DMS114 treated with DMSO at 0.1 percent for 48 hours (cell line): ENCODE measurements at regions not wholly inside any gene's neighbourhood (a gene's known extent, or its start where the extent isn't known, plus 50 kb on each side); places are given as distances from the start of the nearest gene placed in this dataset.

ENCODE experiments used
- DNase-seq: peaks from one replicate; lab custom pipeline; 2025; ENCODE audit not compliant: unreplicated experiment; lab: John Stamatoyannopoulos, UW

DNA sequence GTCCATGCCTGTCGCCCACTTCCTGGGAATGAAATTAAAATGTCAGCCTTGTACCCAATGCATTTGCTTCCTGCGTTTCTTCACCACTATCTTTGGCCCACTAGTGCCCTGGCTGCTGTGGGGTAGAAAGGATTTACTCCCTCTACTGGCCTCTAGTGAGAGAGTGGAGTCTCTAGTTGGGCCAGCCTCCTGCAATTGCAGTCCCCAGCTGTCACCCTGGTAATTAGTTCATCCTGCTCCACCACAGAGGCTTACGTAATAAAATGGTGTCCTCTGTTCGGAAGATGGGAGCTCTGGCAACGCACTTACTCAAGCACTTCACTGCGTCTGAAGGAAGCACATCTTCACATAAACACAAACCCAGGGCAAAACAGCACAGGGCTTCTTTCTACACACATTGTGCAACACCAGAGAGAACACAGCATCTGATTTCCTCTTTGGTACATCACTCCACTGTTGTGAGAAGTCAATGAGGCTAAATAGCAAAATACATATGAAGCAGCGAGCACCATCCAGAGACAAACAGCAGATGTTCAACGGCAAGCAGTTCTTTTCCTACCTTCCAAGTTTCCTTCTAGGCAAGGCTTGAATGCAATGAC lies 274.6 kb downstream of the LRATD1 start:
- DNase-seq, result no peak

DNA sequence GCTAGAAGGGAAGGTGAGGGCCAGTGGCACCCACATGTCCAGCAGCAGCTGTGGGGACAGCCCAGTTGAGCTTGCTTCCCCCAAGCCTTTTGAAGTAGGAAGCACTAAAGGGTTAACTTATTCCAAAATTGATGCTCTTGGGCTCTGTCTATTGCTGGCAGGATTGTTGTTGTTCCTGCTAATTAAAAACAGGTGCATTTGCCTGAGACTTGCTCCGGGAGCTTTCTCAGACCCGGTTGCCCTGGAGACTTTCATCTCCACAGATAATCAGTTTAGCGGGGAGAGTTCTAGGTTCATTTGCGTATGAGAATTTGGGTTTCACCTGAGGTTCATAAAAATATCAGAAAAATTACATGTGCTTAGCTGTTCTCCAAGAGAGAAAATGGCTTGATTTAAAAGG lies 277.3 kb downstream of the LRATD1 start:
- no peak for DNase-seq

GRCh38 chr2:14910654-14911053 lies 278.1 kb downstream of the LRATD1 start:
- no peak for DNase-seq

- no peak for DNase-seq
These were observed 283.5 kb downstream of the LRATD1 start for GRCh38 chr2:14915983-14916382.

GRCh38 chr2:14923820-14924580 lies 291.5 kb downstream of the LRATD1 start:
- DNase-seq, result no peak

DNA sequence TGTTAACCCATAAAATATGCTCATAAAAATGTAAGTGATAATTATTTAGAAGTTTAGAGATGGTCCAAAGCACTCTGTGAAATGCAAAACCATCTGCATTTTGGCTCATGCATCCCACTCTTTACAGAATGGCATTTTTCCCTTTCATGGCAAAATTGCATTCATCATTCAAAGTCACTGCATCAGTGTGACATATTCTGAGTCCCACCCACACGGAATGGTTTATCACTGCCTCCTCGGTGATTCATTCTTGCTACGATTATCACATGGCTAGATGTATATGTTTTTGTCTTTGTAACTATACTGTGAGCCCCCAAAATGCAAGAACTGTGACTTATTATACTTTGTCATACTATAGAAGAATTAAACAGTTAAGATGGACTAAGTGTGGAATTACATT lies 293.0 kb downstream of the LRATD1 start:
- DNase-seq, result no peak

DNA sequence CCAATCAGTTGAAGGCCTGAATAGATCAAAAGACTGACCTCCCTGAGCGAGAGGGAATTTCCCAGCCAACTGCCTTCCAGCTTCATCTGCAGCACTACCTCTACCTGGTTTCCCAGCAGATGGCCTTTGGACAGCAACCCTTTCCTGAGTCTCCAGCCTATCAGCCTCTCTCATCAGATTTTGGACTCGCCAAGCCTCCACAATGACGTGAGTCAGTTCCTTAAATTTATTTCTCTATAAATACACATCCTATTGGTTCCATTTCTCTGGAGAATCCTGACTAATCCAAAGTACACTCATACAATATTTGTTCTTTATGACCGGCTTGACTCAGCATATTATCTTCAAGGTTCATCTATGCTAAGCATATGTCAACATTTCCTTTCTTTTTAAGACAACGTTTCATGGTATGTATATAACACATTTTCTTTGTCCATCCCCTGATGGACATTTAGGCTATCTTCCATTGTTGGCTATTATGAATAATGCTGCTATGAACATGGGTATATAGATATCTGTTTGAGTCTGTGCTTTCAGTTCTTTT lies 294.6 kb downstream of the LRATD1 start:
- no peak for DNase-seq

GRCh38 chr2:14928056-14928455 lies 295.5 kb downstream of the LRATD1 start:
- no peak for DNase-seq

DNA sequence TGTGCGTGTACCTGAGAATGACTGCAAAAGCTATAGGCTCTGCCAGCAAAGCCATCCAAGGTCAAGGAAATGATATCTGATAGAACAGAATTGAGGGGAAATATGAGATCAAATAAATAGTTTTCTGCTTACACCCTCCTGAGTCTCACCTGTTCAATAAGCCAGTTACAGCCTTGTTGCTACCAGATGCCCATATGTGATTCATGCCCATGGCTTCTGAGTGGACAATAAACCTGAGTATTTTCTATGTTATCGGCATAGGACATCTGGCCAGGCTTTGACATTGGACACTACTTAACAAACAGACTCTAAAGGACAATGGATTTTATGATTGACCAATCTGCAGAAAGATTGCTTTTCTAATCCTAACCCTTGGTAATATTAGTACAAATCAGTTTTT lies 297.9 kb downstream of the LRATD1 start:
- DNase-seq, result no peak

DNA sequence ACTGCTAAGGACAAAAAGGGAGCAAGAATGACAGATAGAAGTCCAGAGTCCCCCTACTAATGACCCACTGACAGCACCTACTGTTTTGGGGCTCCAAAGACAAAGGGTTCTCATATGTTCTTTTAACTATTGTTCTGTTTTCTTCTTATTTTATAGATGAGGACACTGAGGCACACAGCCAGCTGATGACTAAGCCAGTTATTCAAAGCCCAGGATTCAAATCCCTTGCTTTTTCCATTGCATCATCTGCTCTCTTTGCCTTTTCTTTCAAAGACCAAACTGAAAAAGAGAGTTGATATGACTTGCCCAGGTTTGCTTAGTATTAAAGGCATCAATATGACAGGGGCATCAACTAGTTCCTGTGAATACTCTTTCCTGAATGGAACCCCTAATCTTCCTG lies 299.8 kb downstream of the LRATD1 start:
- no peak for DNase-seq

GRCh38 chr2:14933753-14934152 lies 301.2 kb downstream of the LRATD1 start:
- no peak for DNase-seq

DNA sequence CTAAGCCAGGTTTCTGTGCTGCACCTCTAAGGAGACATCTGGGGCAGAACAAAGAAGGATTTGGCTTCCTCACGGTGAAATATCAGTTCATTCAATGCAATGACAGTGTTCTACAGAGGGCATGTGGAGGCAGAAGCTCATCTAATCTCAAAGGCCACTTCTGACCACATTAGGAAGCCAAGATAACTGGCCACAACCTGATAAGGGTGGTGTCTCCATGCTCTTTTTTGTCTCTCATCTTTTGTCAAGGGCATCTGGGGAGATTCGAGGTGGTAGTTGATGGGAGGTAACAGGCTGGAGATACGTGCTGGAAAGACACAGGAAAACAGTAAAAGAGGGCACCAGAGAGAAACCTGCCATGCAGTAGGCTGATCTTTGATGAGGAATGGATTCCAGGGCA lies 303.9 kb downstream of the LRATD1 start:
- DNase-seq, result no peak

DNA sequence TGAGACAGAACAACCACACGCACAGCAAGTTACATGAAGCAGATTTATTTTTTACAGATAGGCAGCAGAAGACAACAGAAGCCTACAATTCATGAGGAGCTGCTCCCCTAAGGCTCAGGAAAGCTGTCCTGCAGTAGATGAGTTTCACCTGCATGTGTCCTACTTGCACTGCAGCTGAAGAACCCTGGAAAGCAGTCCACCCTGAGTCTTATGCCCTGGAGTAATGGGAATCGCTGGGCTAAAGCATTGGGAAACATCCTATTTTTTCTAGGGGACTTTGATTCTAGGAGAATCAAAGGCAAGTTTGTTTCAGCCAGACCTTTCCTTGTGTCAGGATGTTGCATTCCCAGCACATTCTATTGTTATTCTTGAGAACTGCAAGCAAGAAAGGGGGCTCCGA lies 304.8 kb downstream of the LRATD1 start:
- DNase-seq, result no peak

GRCh38 chr2:14941151-14941631 lies 308.7 kb downstream of the LRATD1 start:
- no peak for DNase-seq

DNA sequence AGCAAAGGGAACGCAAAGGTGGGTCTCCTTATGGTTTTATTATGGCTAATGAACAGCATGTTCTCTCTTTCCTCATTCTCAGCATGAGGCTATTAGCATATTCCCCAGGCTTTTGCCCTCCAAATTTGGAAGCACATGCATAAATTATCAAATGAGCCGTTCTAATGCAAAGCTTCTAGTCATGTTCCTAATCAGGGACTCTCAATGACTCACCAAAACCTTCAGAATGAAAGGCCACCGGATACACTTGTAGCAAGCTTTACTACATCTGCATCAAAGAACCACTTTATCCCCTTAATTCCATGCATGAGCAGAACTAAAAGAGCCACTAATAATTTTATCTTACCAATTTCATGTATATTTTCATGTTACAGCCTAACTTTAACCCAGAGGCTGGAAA lies 310.5 kb downstream of the LRATD1 start:
- DNase-seq, result no peak

DNA sequence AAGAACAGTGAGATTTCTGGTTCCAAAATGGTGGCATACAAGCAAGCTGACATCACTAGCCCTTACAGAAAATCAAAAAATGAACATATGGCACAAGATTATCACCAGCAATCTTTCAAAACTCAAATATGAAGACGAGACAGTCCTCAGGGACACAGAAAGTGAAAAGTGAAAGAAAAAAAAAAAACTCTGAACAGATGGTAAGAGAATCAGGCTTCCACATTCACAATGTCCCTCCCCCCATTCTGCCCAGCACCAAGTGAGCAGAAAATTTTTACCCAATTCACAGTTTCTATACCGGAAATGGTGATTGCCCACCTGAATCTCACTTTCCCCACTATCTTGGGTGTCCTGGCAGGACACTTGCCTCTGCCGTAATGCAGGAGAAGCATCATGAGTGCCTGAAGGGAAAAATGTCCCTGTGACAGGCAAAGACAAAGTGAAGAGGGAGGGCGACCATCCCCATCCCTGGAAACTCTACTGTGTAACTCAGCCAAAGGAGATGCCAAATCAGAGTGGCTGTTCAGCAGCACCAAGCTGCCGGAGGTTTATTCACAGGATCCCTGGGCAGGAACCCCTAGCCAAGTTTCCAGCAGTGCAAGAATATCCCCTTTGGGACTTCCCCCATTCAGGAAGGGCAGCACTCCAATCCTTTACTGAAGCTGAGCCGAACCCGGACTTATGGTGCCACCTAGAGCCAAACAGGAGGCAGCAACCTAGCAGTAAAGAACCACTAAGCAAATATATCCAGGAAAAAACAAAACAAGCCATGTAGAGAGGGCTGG lies 312.2 kb downstream of the LRATD1 start:
- DNase-seq, result peak; percentile 34

DNA sequence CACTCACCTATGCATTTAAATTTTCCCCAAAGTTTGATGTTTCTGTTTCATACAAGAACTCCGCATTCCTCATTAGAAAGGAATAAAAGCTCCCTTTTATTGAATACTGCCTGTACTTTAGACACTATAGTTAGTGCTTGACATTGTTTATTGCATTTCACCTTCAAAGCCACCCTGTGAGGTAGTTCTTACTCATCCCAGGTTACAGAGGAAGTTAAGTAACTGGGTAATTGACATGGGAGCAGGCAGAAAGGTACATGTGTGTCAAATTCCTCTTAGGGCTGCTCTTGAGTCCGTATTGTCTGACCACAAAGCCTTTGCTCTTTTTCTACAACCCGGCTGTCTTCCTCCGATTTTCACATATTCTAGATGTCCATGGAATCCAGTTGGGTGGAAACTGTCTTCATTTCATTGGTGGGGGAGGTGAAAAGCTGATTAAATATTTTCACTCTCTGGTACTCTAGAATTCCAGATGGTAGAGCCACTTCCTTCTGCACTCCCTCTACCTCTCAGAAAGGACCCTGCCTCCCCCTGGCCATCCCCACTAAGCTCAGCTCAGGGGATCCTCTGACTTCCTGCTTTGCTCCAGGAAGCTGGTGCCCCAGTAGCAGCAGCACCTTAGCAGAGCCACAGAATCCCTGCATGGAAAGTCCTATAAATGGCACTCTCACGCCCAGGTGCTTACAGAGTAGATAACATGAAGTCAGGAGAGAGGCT lies 319.2 kb downstream of the LRATD1 start:
- DNase-seq, result no peak

- DNase-seq, result no peak
These were observed 320.0 kb downstream of the LRATD1 start for GRCh38 chr2:14952400-14952963.

- no peak for DNase-seq
These were observed 328.3 kb downstream of the LRATD1 start for GRCh38 chr2:14960686-14961324.

GRCh38 chr2:14967729-14968128 lies 335.2 kb downstream of the LRATD1 start:
- no peak for DNase-seq
